Stimulated activated effector memory CD8-positive, alpha-beta T cell treated with anti-CD3 and anti-CD28 coated beads, Interleukin-12 subunit alpha, Interleukin-12 subunit beta, amount 100 ng/mL, for 72 hours (primary cell): ENCODE measurements at regions not wholly inside any gene's neighbourhood (a gene's known extent, or its start where the extent isn't known, plus 50 kb on each side); places are given as distances from the start of the nearest gene placed in this dataset.
"Not testable (repeated sequence)": the region's sequence is repeated elsewhere in the genome, so short reads cannot be mapped to it uniquely, and the experiment has no call there.

Experiments
- ATAC-seq: fragments of 150-1000 bp; cut with Tn5 transposase; 2 replicates; pipeline ENCODE4 v1.10.0; 2021
- DNase-seq, 2 donors: peaks; one replicate each; pipeline ENCODE4 v3.0.0; 2021 to 2022; ENCODE audit warnings: low spot score in 2 of 2
- H3K27ac Mint-ChIP-seq: one replicate; pipeline ENCODE4 v1.8.0; 2022; ENCODE audit warnings: mild to moderate bottlenecking, mixed read lengths
- H3K36me3 Mint-ChIP-seq: one replicate; pipeline ENCODE4 v1.8.0; 2022; ENCODE audit warnings: mild to moderate bottlenecking, mixed read lengths
- H3K4me1 Mint-ChIP-seq: one replicate; pipeline ENCODE4 v1.8.0; 2022; ENCODE audit warnings: mixed read lengths
- H3K4me3 Mint-ChIP-seq: one replicate; pipeline ENCODE4 v1.8.0; 2022; ENCODE audit warnings: mild to moderate bottlenecking, mixed read lengths
- H3K9me3 Mint-ChIP-seq: one replicate; pipeline ENCODE4 v1.8.0; 2022; ENCODE audit warnings: mixed read lengths

DNA sequence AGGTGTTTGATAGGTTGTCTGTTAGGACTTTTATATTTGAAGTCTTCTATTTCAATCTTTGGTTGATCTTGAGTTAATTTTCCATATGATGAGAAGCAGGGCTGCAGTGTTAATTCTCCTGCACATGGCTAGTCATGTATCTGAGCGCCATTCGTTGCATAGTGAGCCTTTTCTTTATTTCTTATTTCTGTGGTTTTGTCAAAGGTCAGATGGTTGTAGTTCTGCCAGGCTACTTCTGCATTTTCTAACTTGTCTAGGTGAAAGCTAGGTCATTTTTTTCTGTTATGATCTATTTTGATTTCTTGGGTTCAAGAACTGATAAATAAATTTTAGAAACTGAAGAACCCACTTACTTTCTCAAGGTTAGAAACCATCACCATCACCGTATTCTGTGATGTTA, 56.7 kb downstream of the CCDC74A start:
- DNase-seq (no peak), ATAC-seq (no peak)
- no peaks in the 10 kb centered on the region for H3K4me1 Mint-ChIP-seq
- H3K27ac Mint-ChIP-seq: no peak overlapping the region
- no peak overlapping the region for H3K4me3 Mint-ChIP-seq
- H3K9me3 Mint-ChIP-seq: no peaks in the 10 kb centered on the region
- no peaks in the 10 kb centered on the region for H3K36me3 Mint-ChIP-seq

DNA sequence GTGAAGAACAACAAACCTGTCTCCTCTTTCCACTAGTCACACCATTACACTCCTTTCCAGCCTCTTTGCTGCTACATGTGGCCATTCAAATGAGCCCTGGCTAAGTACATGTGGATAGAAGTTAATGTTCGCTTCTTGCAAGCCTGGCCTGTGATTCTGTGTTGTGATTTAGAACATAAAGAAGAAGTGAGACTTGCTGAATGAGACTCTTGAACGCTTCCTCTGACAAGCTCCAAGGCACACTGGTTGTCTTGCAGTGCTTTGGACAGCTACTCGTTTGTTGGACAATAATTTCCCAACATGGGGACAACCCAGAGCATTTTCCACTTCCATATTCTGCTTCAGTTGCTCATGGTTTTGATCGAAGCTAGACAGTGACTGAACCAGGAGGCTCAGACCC, 57.3 kb downstream of the CCDC74A start:
- Mint-ChIP-seq H3K4me3 (no peak overlapping the region), H3K36me3 (no peaks in the 10 kb centered on the region), H3K4me1 (no peaks in the 10 kb centered on the region), H3K9me3 (no peaks in the 10 kb centered on the region), H3K27ac (no peak overlapping the region)
- ATAC-seq (no peak), DNase-seq (no peak)

DNA sequence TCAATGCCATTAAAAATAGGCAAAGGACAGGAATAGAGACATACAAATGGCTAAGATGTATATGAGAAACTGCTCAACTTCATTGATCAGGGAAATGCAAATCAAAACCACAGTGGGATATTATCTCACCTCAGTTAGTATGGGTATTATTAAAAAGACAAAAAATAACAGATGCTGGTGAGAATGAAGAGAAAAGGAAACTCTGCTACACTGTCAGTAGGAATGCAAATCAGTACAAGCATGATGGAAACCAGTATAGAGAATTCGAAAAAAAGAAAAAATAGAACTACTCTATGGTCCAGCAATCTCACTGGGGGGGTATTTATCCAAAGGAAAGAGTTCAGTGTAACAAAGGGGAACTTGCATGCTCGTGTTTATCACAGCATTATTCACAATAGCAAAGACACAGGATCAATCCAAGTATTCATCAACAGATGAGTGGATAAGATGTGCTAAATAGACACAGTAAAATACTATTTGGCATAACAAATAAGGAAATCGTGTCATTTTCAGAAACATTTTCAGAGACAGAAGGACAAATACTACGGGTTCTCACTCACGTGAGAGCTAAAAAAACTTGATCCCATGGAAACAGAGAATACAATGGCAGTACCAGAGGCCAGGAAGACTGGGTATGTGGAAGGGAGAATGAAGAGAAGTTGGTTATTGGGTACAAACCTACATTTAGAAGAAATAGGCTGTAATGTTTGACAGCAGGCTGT, 60.6 kb downstream of the CCDC74A start:
- Mint-ChIP-seq H3K27ac (no peak overlapping the region), H3K9me3 (no peaks in the 10 kb centered on the region), H3K36me3 (no peaks in the 10 kb centered on the region), H3K4me1 (no peaks in the 10 kb centered on the region), H3K4me3 (no peak overlapping the region)
- DNase-seq (no peak), ATAC-seq (no peak)

DNA sequence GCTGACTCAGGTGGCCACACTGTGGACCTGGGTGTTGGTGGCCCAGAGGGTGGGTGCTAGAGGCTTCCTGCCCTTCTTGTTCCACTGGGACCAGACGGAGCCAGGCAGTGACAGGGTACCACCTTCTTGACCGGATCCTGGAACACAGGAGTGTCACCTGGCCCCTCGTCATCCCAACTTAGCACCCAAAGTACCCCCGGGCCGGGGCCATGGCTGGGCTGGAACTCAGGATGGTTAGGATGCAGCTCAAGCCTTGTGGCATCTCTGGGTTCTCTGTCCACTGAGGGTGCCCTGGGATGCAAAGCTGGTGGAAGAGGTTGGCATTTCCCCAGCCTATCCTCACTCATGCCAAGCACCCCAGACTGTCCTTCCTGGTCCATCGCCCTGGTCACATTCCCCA, 61.4 kb downstream of the CCDC74A start:
- H3K4me3 Mint-ChIP-seq, H3K4me1 Mint-ChIP-seq, H3K9me3 Mint-ChIP-seq, H3K36me3 Mint-ChIP-seq, DNase-seq, H3K27ac Mint-ChIP-seq: not testable (repeated sequence)
- ATAC-seq: peak; percentile 39

DNA sequence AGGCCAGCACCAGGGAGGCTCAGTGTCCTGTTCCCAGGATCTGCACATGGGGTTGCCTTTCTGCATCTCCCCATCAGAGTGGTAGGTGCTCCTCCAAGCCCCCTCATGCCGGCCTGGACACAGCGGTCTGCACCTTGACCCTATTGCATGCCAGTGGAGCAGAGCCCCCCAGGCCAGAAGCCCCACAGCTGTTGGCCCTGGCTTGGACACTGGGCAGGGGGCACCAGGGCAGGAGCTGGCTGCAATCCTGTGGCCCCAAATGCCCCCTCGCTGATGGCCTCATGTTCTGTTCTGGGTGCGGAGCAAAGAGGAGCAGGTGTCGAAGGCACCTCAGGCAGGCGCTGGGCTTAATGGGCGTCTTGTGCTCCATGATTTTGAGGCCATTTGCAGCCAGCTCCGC, 62.7 kb downstream of the CCDC74A start:
- no peaks in the 10 kb centered on the region for H3K4me1 Mint-ChIP-seq
- ATAC-seq (no peak), DNase-seq (no peak)
- no peaks in the 10 kb centered on the region for H3K9me3 Mint-ChIP-seq
- H3K4me3 Mint-ChIP-seq: no peak overlapping the region
- H3K36me3 Mint-ChIP-seq: no peaks in the 10 kb centered on the region
- no peak overlapping the region for H3K27ac Mint-ChIP-seq

DNA sequence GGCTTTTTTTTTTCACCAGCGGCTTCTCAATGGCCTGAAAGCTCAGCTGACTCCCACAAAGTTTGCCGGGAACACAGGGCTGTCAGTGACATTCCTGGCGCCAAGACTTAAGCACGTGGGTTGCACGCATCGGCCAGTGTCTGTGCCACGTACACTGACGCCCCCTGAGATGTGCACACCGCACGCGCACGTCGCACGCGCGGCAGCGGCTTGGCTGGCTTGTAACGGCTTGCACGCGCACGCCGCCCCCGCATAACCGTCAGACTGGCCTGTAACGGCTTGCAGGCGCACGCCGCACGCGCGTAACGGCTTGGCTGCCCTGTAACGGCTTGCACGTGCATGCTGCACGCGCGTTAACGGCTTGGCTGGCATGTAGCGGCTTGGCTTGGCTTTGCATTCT, 63.2 kb downstream of the CCDC74A start:
- no peak for ATAC-seq
- Mint-ChIP-seq H3K27ac (no peak overlapping the region), H3K36me3 (no peaks in the 10 kb centered on the region), H3K4me3 (no peak overlapping the region), H3K9me3 (no peaks in the 10 kb centered on the region), H3K4me1 (no peaks in the 10 kb centered on the region)
- no peak for DNase-seq

DNA sequence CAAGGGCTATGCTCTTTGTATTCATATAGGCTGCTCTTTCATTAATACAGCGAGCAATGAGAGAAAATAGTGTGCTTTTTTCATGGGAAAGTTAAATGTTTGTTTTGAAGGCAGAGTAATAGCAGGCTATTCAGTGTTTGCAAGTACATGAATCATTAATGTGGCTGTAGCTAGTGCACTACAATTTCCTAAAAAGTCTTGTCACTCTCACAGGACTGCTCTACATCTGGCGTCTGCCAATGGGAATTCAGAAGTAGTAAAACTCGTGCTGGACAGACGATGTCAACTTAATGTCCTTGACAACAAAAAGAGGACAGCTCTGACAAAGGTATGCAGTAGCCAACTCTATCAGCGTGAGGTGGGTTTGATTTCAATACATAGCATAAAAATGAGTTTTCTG, 68.9 kb downstream of the CCDC74A start:
- H3K27ac Mint-ChIP-seq, H3K4me3 Mint-ChIP-seq, ATAC-seq, DNase-seq, H3K36me3 Mint-ChIP-seq, H3K4me1 Mint-ChIP-seq, H3K9me3 Mint-ChIP-seq: not testable (repeated sequence)

DNA sequence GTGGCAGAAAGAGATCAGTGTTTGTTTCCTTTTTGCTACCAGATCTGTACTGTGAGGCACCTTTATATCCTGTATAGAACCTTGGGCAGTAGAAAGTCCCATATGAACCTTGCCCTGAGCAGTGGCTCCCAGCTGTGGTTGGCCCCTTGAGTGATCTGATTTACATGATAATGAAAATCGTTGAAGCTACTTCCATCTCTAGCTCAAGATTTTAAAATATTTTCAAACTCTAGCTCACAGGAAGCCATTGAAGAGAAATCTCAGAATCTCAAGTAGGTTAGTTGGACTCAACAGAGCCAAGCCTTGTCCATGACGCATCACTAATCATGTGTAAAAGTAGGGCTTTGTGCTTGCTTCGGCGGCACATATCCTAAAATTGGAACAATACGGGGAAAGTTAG, 74.8 kb downstream of the CCDC74A start:
- not testable (repeated sequence) for H3K27ac Mint-ChIP-seq, H3K4me1 Mint-ChIP-seq, H3K9me3 Mint-ChIP-seq, H3K4me3 Mint-ChIP-seq, H3K36me3 Mint-ChIP-seq, DNase-seq, ATAC-seq

DNA sequence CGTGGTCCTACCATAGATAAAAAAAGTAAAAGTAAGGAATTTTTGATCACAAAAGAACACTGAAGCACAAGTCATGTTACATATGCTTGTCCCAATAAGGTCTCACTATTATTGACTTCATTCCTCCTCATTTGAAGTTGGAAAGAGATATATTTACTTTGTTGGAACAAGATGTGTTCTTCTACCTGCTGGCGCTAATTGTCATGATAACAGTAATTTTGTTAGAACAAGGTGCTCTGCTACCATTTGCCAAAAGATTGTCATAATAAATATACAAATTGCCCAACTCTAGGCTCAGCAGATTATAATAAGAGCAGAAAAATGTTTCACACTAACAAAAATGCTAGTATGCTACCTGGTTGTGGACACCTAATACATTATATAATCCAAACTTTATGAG, 77.0 kb downstream of the CCDC74A start:
- H3K9me3 Mint-ChIP-seq, H3K27ac Mint-ChIP-seq, H3K4me3 Mint-ChIP-seq, H3K4me1 Mint-ChIP-seq, ATAC-seq, DNase-seq, H3K36me3 Mint-ChIP-seq: not testable (repeated sequence)

DNA sequence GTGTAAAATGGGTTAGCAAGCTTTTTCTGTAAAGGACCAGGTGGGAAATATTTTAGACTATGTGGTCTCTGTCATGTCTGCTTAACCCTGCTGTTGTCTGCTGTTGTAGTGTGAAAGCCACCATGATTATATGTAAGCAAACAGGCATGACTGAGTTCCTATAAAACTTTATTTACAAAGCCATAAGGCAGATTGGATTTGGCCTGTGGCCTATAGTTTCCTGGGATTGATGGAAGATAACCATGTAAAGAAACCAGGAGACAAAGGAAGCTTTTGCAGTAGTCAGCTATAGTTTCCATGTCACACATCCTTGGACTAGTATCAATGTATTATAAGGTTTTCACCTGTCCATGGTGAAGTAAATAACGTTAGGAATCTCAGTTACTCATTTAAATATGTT, 78.7 kb downstream of the CCDC74A start:
- H3K4me1 Mint-ChIP-seq, H3K36me3 Mint-ChIP-seq, H3K4me3 Mint-ChIP-seq, ATAC-seq, H3K27ac Mint-ChIP-seq, H3K9me3 Mint-ChIP-seq, DNase-seq: not testable (repeated sequence)

DNA sequence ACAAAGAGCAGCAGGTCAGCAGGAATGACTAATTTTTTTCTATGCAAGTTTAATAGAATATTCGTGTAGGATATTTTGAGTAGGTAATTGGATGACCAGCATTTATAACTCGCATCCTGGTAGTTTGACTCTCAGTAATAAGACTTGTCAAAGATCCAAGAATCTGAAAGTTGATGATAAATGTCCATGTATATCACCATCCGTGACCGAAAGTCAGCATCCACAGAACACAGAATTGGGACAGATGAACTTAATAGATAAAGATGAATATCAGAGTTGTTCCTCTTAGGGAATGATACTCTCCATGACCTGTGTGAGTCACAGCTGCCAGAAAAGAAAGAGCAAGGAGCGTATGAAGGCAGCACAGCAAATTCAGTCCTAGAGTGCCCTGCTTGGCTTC, 79.4 kb downstream of the CCDC74A start:
- H3K36me3 Mint-ChIP-seq, H3K4me3 Mint-ChIP-seq, H3K4me1 Mint-ChIP-seq, H3K27ac Mint-ChIP-seq, DNase-seq, H3K9me3 Mint-ChIP-seq, ATAC-seq: not testable (repeated sequence)

DNA sequence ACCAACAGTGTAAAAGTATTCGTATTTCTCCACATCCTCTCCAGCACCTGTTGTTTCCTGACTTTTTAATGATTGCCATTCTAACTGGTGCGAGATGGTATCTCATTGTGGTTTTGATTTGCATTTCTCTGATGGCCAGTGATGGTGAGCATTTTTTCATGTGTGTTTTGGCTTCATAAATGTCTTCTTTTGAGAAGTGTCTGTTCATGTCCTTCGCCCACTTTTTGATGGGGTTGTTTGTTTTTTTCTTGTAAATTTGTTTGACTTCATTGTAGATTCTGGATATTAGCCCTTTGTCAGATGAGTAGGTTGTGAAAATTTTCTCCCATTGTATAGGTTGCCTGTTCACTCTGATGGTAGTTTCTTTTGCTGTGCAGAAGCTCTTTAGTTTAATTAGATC, 86.9 kb downstream of the CCDC74A start:
- ATAC-seq, H3K36me3 Mint-ChIP-seq, H3K4me3 Mint-ChIP-seq, H3K9me3 Mint-ChIP-seq, DNase-seq, H3K4me1 Mint-ChIP-seq, H3K27ac Mint-ChIP-seq: not testable (repeated sequence)

DNA sequence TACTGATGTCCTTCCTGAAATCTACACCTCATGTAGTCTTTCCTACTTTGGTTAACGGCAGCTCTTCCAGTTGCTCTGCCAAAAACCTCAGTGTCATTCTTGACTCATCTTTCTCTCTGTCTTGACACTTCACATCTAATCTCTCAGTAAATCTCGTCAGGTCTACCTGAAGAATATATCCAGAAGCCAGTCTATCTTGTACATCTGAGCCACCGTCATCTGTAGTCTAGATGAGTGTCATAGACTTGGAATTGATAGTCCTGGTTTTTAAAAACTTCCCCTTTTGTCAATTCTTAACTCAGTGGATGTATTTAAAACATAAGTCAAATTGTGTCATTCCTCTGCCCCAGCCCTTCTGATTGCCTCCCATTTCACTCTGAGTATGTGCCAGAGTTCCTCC, 90.6 kb downstream of the CCDC74A start:
- not testable (repeated sequence) for DNase-seq, H3K36me3 Mint-ChIP-seq, H3K9me3 Mint-ChIP-seq, H3K4me3 Mint-ChIP-seq, ATAC-seq, H3K4me1 Mint-ChIP-seq, H3K27ac Mint-ChIP-seq

DNA sequence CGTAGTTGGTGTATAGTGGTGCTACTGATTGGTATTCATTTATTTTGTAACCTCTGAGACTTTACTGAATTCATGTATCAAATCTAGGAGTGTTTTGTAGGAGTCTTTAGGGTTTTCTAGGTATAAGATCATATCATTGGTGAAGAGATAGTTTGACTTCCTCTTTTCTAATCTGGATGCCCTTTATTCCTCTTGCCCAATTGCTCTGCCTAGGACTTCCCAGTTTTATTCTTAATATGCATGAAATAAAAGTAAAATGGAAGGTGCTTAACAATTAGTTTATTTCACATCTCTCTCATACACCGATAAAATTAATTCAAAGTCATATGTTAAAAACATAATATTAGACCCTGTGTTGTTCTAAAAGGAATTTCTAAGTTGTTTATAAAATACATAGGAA, 95.2 kb downstream of the CCDC74A start:
- H3K4me1 Mint-ChIP-seq: not testable (repeated sequence)

DNA sequence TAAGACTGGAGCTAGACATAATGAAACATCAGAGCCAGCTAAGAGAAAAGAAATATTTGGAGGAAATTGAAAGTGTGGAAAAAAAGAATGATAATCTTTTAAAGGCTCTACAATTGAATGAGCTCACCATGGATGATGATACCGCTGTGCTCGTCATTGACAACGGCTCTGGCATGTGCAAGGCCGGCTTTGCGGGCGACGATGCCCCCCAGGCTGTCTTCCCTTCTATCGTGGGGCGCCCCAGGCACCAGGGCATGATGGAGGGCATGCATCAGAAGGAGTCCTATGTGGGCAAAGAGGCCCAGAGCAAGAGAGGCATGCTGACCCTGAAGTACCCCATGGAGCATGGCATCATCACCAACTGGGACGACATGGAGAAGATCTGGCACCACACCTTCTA, 98.3 kb downstream of the CCDC74A start:
- not testable (repeated sequence) for H3K36me3 Mint-ChIP-seq, H3K9me3 Mint-ChIP-seq, H3K27ac Mint-ChIP-seq, DNase-seq, ATAC-seq, H3K4me1 Mint-ChIP-seq, H3K4me3 Mint-ChIP-seq

More for the DNA sequence above, 95.2 kb downstream of the CCDC74A start:
- ATAC-seq, DNase-seq, H3K9me3 Mint-ChIP-seq, H3K4me3 Mint-ChIP-seq, H3K27ac Mint-ChIP-seq, H3K36me3 Mint-ChIP-seq: not testable (repeated sequence)

DNA sequence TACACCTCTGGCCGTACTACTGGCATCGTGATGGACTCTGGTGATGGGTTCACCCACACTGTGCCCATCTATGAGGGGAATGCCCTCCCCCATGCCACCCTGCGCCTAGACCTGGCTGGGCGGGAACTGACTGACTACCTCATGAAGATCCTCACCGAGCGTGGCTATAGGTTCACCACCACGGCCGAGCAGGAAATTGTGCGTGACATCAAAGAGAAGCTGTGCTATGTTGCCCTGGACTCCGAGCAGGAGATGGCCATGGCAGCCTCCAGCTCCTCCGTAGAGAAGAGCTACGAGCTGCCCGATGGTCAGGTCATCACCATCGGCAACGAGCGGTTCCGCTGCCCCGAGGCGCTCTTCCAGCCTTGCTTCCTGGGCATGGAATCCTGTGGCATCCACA, 98.9 kb downstream of the CCDC74A start:
- H3K4me1 Mint-ChIP-seq, H3K9me3 Mint-ChIP-seq, DNase-seq, H3K4me3 Mint-ChIP-seq, ATAC-seq, H3K36me3 Mint-ChIP-seq, H3K27ac Mint-ChIP-seq: not testable (repeated sequence)

DNA sequence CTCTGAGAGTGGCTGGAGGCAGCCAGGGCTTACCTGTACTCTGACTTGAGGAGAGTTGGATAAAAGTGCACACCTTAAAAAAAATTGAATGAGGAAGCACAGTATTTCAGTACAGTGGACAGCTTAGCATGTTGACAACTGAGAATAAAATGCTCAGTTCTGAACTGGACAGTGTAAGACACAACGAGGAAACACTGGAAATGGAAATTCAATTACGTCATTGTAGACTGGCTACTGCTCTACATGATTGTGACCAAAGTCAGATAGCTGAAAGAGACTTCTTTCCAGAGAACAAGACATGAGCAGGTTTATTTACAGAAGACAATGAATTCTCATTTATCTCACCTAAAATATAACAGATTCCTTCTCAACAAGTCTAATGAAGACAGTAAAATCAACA, 100.1 kb downstream of the CCDC74A start:
- not testable (repeated sequence) for ATAC-seq, H3K27ac Mint-ChIP-seq, DNase-seq, H3K4me1 Mint-ChIP-seq, H3K4me3 Mint-ChIP-seq, H3K36me3 Mint-ChIP-seq, H3K9me3 Mint-ChIP-seq
